Lower leg skin (tissue), 3 donors: ENCODE measurements at regions not wholly inside any gene's neighbourhood (a gene's known extent, or its start where the extent isn't known, plus 50 kb on each side); places are given as distances from the start of the nearest gene placed in this dataset.

Experiments used
- CTCF ChIP-seq, 3 donors: fragments of 450-650 bp; IDR thresholded peaks; one replicate each; pipeline ENCODE4 v1.5.1; 2016; ENCODE audit warnings: antibody characterized with exemption in 3 of 3, mild to moderate bottlenecking in 3 of 3, moderate library complexity in 2 of 3
- POLR2A ChIP-seq, 2 donors: fragments of 450-650 bp; IDR thresholded peaks; one replicate each; pipeline ENCODE4 v1.6.1; 2016 to 2017; ENCODE audit warnings: antibody characterized with exemption in 2 of 2, mild to moderate bottlenecking in 1 of 2, moderate library complexity in 1 of 2

DNA sequence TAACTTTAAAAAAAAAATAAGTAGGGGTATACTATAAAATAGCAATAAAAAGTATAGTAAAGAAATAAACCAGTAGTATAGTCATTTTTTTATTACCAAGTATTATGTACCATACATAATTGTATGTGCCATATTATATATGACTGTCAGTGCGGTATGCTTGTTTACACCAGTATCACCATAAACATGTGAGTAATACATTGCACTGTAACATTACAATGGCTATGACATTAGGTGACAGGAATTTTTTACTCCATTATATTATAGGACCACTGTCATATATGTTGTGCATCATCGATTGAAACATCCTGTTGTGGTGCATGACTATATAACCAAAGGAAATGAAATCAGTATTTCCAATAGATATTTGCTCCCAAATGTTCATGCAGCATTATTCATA, 176.9 kb upstream of the ARHGAP24 start:
- TF ChIP-seq CTCF (IDR thresholded peaks at IDR 0.05): no peak
- TF ChIP-seq POLR2A (IDR thresholded peaks at IDR 0.05): no peak
